ENCODE measurements at regions not wholly inside any gene's neighbourhood (a gene's known extent, or its start where the extent isn't known, plus 50 kb on each side); places are given as distances from the start of the nearest gene placed in this dataset.
A peak's percentile ranks its signal among the peaks of the same experiment; 100 is the strongest.

DNA sequence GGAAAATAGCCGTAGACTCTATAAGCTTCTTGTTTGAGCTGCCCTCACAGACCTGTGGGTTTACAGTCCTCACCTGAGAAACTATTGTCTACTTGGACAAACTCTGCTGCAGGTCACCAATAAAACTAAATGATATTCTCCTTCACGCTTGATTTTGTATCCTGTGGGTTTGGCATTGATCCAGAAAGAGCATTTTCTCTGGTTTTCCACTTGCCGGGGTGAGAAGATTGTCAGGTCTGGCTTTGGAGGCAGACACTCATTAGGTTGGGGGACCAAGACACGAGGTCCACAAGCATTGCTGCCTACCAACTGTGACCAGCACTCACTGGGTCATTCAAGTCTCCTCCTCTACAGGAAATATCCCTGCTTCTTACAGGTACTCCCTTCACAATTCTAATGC is 68.5 kb downstream of the CDC14C start:
- Histone ChIP-seq H3K4me2 (ENCODE audit: low read depth, low read length, poor library complexity, severe bottlenecking) (no peak overlapping the region), H3K36me3 (ENCODE audit: insufficient read depth, low read length) (no peaks in the 10 kb centered on the region), H3K4me3 (ENCODE audit: low read length) (no peak overlapping the region), H3K9me2 (replicated peaks; ENCODE audit: insufficient read depth, low read length) (no peaks in the 10 kb centered on the region), H3K27me3 (ENCODE audit: low read length) (no peaks in the 10 kb centered on the region), H4K20me1 (ENCODE audit: insufficient read depth, low read depth, low read length) (no peaks in the 10 kb centered on the region), H3K27ac (ENCODE audit: low read length) (no peak overlapping the region), H2AFZ (ENCODE audit: low read length) (no peak overlapping the region), H3K9me3 (ENCODE audit: low read length) (no peaks in the 10 kb centered on the region), H3K79me2 (ENCODE audit: low read length) (no peaks in the 10 kb centered on the region), H3K9ac (ENCODE audit: low read length) (no peak overlapping the region), H3K4me1 (ENCODE audit: low read length) (no peaks in the 10 kb centered on the region)
- no peak for DNase-seq

DNA sequence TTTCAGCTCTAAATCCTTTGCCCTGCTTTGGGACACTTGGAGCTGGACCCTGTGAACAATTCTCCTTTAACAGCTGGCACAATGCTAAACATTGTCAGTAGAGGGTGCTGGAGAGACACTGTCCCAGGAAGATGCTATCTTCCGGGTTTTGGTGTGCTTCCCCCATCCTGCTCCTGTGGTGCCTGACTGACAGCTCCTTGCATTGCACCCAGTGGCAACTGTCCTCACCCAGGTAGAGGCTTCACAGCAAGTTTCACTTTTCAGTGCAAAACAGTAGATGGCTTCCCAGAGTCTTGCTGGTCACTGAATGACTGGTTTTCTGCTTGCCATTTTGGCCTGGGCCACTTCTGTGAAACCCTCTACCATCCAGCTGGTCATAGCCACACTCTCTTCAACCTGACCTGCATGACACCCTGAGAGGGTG is 77.3 kb downstream of the CDC14C start:
- Histone ChIP-seq H3K36me3 (ENCODE audit: insufficient read depth, low read length) (no peaks in the 10 kb centered on the region), H2AFZ (ENCODE audit: low read length) (peak overlapping the region; percentile 79), H3K4me1 (ENCODE audit: low read length) (no peaks in the 10 kb centered on the region), H4K20me1 (ENCODE audit: insufficient read depth, low read depth, low read length) (no peaks in the 10 kb centered on the region), H3K4me2 (ENCODE audit: low read depth, low read length, poor library complexity, severe bottlenecking) (no peak overlapping the region), H3K27ac (ENCODE audit: low read length) (no peak overlapping the region), H3K9me2 (replicated peaks; ENCODE audit: insufficient read depth, low read length) (no peaks in the 10 kb centered on the region), H3K4me3 (ENCODE audit: low read length) (no peak overlapping the region), H3K9ac (ENCODE audit: low read length) (no peak overlapping the region), H3K79me2 (ENCODE audit: low read length) (no peaks in the 10 kb centered on the region), H3K27me3 (ENCODE audit: low read length) (no peaks in the 10 kb centered on the region), H3K9me3 (ENCODE audit: low read length) (no peaks in the 10 kb centered on the region)
- peak; percentile 89 for DNase-seq

- Histone ChIP-seq H3K4me1 (ENCODE audit: low read length) (no peaks in the 10 kb centered on the region), H3K9me3 (ENCODE audit: low read length) (no peaks in the 10 kb centered on the region), H3K4me2 (ENCODE audit: low read depth, low read length, poor library complexity, severe bottlenecking) (no peak overlapping the region), H3K36me3 (ENCODE audit: insufficient read depth, low read length) (no peaks in the 10 kb centered on the region), H3K27me3 (ENCODE audit: low read length) (no peaks in the 10 kb centered on the region), H3K9ac (ENCODE audit: low read length) (no peak overlapping the region), H3K4me3 (ENCODE audit: low read length) (no peak overlapping the region), H3K9me2 (replicated peaks; ENCODE audit: insufficient read depth, low read length) (no peaks in the 10 kb centered on the region), H3K79me2 (ENCODE audit: low read length) (no peaks in the 10 kb centered on the region), H2AFZ (ENCODE audit: low read length) (no peak overlapping the region), H3K27ac (ENCODE audit: low read length) (no peak overlapping the region), H4K20me1 (ENCODE audit: insufficient read depth, low read depth, low read length) (no peaks in the 10 kb centered on the region)
- no peak for DNase-seq
Measured at GRCh38 chr7:49010717-49011116, 86.4 kb downstream of the CDC14C start.

- no peak overlapping the region for H3K9ac ChIP-seq (ENCODE audit: low read length)
- H3K79me2 ChIP-seq (ENCODE audit: low read length), result no peaks in the 10 kb centered on the region
- DNase-seq, result no peak
- H2AFZ ChIP-seq (ENCODE audit: low read length), result no peak overlapping the region
- no peaks in the 10 kb centered on the region for H3K9me3 ChIP-seq (ENCODE audit: low read length)
- no peaks in the 10 kb centered on the region for H3K27me3 ChIP-seq (ENCODE audit: low read length)
- no peak overlapping the region for H3K4me3 ChIP-seq (ENCODE audit: low read length)
- H3K36me3 ChIP-seq (ENCODE audit: insufficient read depth, low read length), result no peaks in the 10 kb centered on the region
- no peak overlapping the region for H3K27ac ChIP-seq (ENCODE audit: low read length)
- H3K4me2 ChIP-seq (ENCODE audit: low read depth, low read length, poor library complexity, severe bottlenecking), result no peak overlapping the region
- H4K20me1 ChIP-seq (ENCODE audit: insufficient read depth, low read depth, low read length), result no peaks in the 10 kb centered on the region
- no peaks in the 10 kb centered on the region for H3K4me1 ChIP-seq (ENCODE audit: low read length)
- H3K9me2 ChIP-seq (replicated peaks; ENCODE audit: insufficient read depth, low read length), result no peaks in the 10 kb centered on the region
Measured at GRCh38 chr7:49014870-49015269, 90.5 kb downstream of the CDC14C start.

DNA sequence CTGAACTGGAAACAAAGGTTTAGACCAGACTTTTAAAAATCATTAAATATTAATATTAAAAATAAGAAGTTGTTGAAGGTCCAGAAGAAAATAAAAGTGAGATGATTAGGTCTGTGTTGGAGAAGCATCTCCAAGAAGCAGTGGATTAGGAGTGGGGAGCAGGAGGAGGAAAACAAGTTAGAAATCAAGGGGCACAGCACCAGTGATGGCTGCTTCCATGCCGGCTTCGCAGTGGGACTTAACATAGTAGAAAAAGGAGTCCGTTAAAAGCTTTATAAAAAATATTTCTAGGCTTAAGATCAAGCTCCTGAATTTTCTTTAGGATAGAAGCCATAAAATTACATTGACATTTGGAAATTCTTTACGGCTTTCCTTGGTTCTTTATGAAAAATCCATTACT is 95.8 kb downstream of the CDC14C start:
- Histone ChIP-seq H3K36me3 (ENCODE audit: insufficient read depth, low read length) (no peaks in the 10 kb centered on the region), H3K4me3 (ENCODE audit: low read length) (no peak overlapping the region), H3K9ac (ENCODE audit: low read length) (no peak overlapping the region), H3K4me2 (ENCODE audit: low read depth, low read length, poor library complexity, severe bottlenecking) (no peak overlapping the region), H4K20me1 (ENCODE audit: insufficient read depth, low read depth, low read length) (no peaks in the 10 kb centered on the region), H2AFZ (ENCODE audit: low read length) (no peak overlapping the region), H3K79me2 (ENCODE audit: low read length) (no peaks in the 10 kb centered on the region), H3K9me3 (ENCODE audit: low read length) (no peaks in the 10 kb centered on the region), H3K27ac (ENCODE audit: low read length) (no peak overlapping the region), H3K9me2 (replicated peaks; ENCODE audit: insufficient read depth, low read length) (no peaks in the 10 kb centered on the region), H3K27me3 (ENCODE audit: low read length) (no peaks in the 10 kb centered on the region), H3K4me1 (ENCODE audit: low read length) (no peaks in the 10 kb centered on the region)
- peak; percentile 27 for DNase-seq

DNA sequence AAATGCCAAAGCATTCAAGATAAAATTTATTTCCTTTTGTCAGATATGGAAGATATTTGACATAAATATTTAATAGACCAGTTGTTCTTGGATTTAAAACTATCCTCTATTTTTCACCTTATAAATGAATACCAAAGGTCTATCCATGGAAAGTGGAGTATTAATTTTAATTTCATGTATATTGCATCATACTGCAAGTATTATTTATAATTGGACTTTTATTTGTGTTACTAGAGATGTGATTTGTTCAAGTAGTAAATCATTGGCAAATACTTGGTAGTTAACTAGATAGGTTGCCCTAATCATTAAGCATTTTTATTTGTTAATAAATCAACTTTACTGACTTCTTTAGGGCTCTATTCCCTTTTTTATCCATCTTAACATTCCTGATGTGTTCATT is 98.1 kb downstream of the CDC14C start:
- H3K4me3 ChIP-seq (ENCODE audit: low read length), result no peak overlapping the region
- H3K27ac ChIP-seq (ENCODE audit: low read length), result no peak overlapping the region
- H3K4me1 ChIP-seq (ENCODE audit: low read length), result no peaks in the 10 kb centered on the region
- no peaks in the 10 kb centered on the region for H3K27me3 ChIP-seq (ENCODE audit: low read length)
- no peaks in the 10 kb centered on the region for H3K9me2 ChIP-seq (replicated peaks; ENCODE audit: insufficient read depth, low read length)
- no peak overlapping the region for H2AFZ ChIP-seq (ENCODE audit: low read length)
- no peaks in the 10 kb centered on the region for H3K79me2 ChIP-seq (ENCODE audit: low read length)
- H3K36me3 ChIP-seq (ENCODE audit: insufficient read depth, low read length), result no peaks in the 10 kb centered on the region
- H3K9ac ChIP-seq (ENCODE audit: low read length), result no peak overlapping the region
- no peak for DNase-seq
- H3K4me2 ChIP-seq (ENCODE audit: low read depth, low read length, poor library complexity, severe bottlenecking), result no peak overlapping the region
- H3K9me3 ChIP-seq (ENCODE audit: low read length), result no peaks in the 10 kb centered on the region
- H4K20me1 ChIP-seq (ENCODE audit: insufficient read depth, low read depth, low read length), result no peaks in the 10 kb centered on the region

- H4K20me1 ChIP-seq (ENCODE audit: insufficient read depth, low read depth, low read length), result no peaks in the 10 kb centered on the region
- H3K27me3 ChIP-seq (ENCODE audit: low read length), result no peaks in the 10 kb centered on the region
- no peaks in the 10 kb centered on the region for H3K36me3 ChIP-seq (ENCODE audit: insufficient read depth, low read length)
- no peaks in the 10 kb centered on the region for H3K4me1 ChIP-seq (ENCODE audit: low read length)
- no peak overlapping the region for H2AFZ ChIP-seq (ENCODE audit: low read length)
- H3K4me2 ChIP-seq (ENCODE audit: low read depth, low read length, poor library complexity, severe bottlenecking), result no peak overlapping the region
- DNase-seq, result peak; percentile 20
- H3K9me2 ChIP-seq (replicated peaks; ENCODE audit: insufficient read depth, low read length), result no peaks in the 10 kb centered on the region
- H3K79me2 ChIP-seq (ENCODE audit: low read length), result no peaks in the 10 kb centered on the region
- no peak overlapping the region for H3K27ac ChIP-seq (ENCODE audit: low read length)
- H3K4me3 ChIP-seq (ENCODE audit: low read length), result no peak overlapping the region
- H3K9ac ChIP-seq (ENCODE audit: low read length), result no peak overlapping the region
- no peaks in the 10 kb centered on the region for H3K9me3 ChIP-seq (ENCODE audit: low read length)
Measured at GRCh38 chr7:49023345-49024328, 99.3 kb downstream of the CDC14C start.

GRCh38 chr7:49030221-49030620 is 105.9 kb downstream of the CDC14C start:
- Histone ChIP-seq H3K4me2 (ENCODE audit: low read depth, low read length, poor library complexity, severe bottlenecking) (no peak overlapping the region), H3K79me2 (ENCODE audit: low read length) (no peaks in the 10 kb centered on the region), H2AFZ (ENCODE audit: low read length) (no peak overlapping the region; the same call in 1 of the 2 replicates), H3K9me2 (replicated peaks; ENCODE audit: insufficient read depth, low read length) (no peaks in the 10 kb centered on the region), H3K4me1 (ENCODE audit: low read length) (no peaks in the 10 kb centered on the region), H3K27ac (ENCODE audit: low read length) (no peak overlapping the region), H3K27me3 (ENCODE audit: low read length) (no peaks in the 10 kb centered on the region), H3K9ac (ENCODE audit: low read length) (no peak overlapping the region), H4K20me1 (ENCODE audit: insufficient read depth, low read depth, low read length) (no peaks in the 10 kb centered on the region), H3K36me3 (ENCODE audit: insufficient read depth, low read length) (no peaks in the 10 kb centered on the region), H3K9me3 (ENCODE audit: low read length) (no peaks in the 10 kb centered on the region), H3K4me3 (ENCODE audit: low read length) (no peak overlapping the region)
- no peak for DNase-seq
